ENCODE measurements at regions not wholly inside any gene's neighbourhood (a gene's known extent, or its start where the extent isn't known, plus 50 kb on each side); places are given as distances from the start of the nearest gene placed in this dataset.

GRCh38 chr16:6835516-6835915 lies 497.1 kb upstream of the RBFOX1 start:
- intact Hi-C loops (cut with micrococcal nuclease) = no loop called here

More at GRCh38 chr16:6835516-6835915, 497.1 kb upstream of the RBFOX1 start:
- no peaks in the 10 kb centered on the region for H3K4me1 ChIP-seq (ENCODE audit: control insufficient read depth, insufficient read depth, low read length)
- H3K4me2 ChIP-seq (ENCODE audit: low read depth, low read length) = no peak overlapping the region
- H3K27me3 ChIP-seq (ENCODE audit: control insufficient read depth, insufficient read depth, low read length) = no peaks in the 10 kb centered on the region
- H3K9ac ChIP-seq (ENCODE audit: low read depth, low read length) = no peak overlapping the region
- ATAC-seq (ENCODE audit: low read depth) (no peak), DNase-seq (no peak)
- no peak overlapping the region for H3K4ac ChIP-seq (ENCODE audit: low read depth, low read length)
- H2AFZ ChIP-seq (replicated peaks; ENCODE audit: low read length, poor library complexity) = no peak overlapping the region
- WGBS, 2 experiments (ENCODE audit: extremely low coverage in 2 of 2, insufficient read length in 1 of 2) = no CpG with 5 or more reads among the region's 2 CpGs
- no peak overlapping the region for H3K23ac ChIP-seq (ENCODE audit: low read depth, low read length)
- H4K8ac ChIP-seq (ENCODE audit: low read depth in 2 of 2, low read length in 2 of 2) = no peak overlapping the region
- H2BK5ac ChIP-seq (ENCODE audit: low read depth, low read length, poor library complexity, severe bottlenecking) = no peak overlapping the region
- H4K5ac ChIP-seq (ENCODE audit: low read depth, low read length) = no peak overlapping the region
- H2BK15ac ChIP-seq (ENCODE audit: low read depth, low read length) = no peak overlapping the region
- H3K14ac ChIP-seq (replicated peaks; ENCODE audit: low read depth, low read length) = no peak overlapping the region
- no peak overlapping the region for H2BK20ac ChIP-seq (ENCODE audit: low read depth, low read length)
- no peak overlapping the region for H4K91ac ChIP-seq (ENCODE audit: insufficient read depth, low read depth, low read length)
- no peaks in the 10 kb centered on the region for H3K79me1 ChIP-seq (ENCODE audit: low read depth in 1 of 2, low read length in 2 of 2)
- H3K4me3 ChIP-seq (ENCODE audit: insufficient read depth, low read depth, low read length) = no peak overlapping the region
- H3K56ac ChIP-seq (ENCODE audit: extremely low read depth, insufficient read depth, low read length) = no peak overlapping the region
- H3K9me3 ChIP-seq (ENCODE audit: control insufficient read depth, insufficient read depth, low read length) = peaks cover 7% of the 10 kb centered on the region; the same call in 1 of the 2 replicates
- H2AK9ac ChIP-seq (replicated peaks; ENCODE audit: low read depth, low read length, poor library complexity) = no peak overlapping the region
- in situ Hi-C loops (cut with MboI; ENCODE audit: low sequenced_read_pairs) (no loop called here), dilution Hi-C loops (cut with HindIII; ENCODE audit: low sequenced_read_pairs, unreplicated experiment) (no loop called here)
- H3K18ac ChIP-seq (ENCODE audit: low read depth, low read length) = no peak overlapping the region
- no peak overlapping the region for H3K27ac ChIP-seq (ENCODE audit: insufficient read depth, low read length)
- no peaks in the 10 kb centered on the region for H3K36me3 ChIP-seq (ENCODE audit: control insufficient read depth, insufficient read depth, low read length)
- no peak overlapping the region for H2BK120ac ChIP-seq (ENCODE audit: low read depth, low read length)
- CTCF ChIA-PET = no interaction called here
- H3K9me1 ChIP-seq (ENCODE audit: insufficient read depth, low read length) = no peaks in the 10 kb centered on the region
- POLR2A ChIA-PET (ENCODE audit: unreplicated experiment) = no interaction called here
- H4K20me1 ChIP-seq (ENCODE audit: insufficient read depth, low read length) = no peaks in the 10 kb centered on the region
- no TSS peak for BruUV-seq (replicated peaks)
- no peak for TF ChIP-seq RAD21 (IDR thresholded peaks at IDR 0.05; ENCODE audit: low read length)
- no peak for TF ChIP-seq CEBPB (IDR thresholded peaks at IDR 0.05; ENCODE audit: low read depth, low read length)
- no peak for TF ChIP-seq RFX5 (IDR thresholded peaks at IDR 0.05; ENCODE audit: low read depth, low read length)
- TF ChIP-seq POLR2A (IDR thresholded peaks at IDR 0.05; ENCODE audit: low read depth, low read length) = no peak
- no peak for TF ChIP-seq CTCF (conservative IDR thresholded peaks at IDR 0.05; ENCODE audit: low read depth, low read length)
- TF ChIP-seq RCOR1 (IDR thresholded peaks at IDR 0.05; ENCODE audit: insufficient replicate concordance, low read length) = no peak
- no peak for TF ChIP-seq SMC3 (IDR thresholded peaks at IDR 0.05; ENCODE audit: low read depth, low read length)
- TF ChIP-seq FOS (IDR thresholded peaks at IDR 0.05; ENCODE audit: low read depth, low read length) = no peak
- TF ChIP-seq NFE2L2 (IDR thresholded peaks at IDR 0.05; ENCODE audit: low read depth, low read length) = no peak
- no peak for TF ChIP-seq USF2 (IDR thresholded peaks at IDR 0.05; ENCODE audit: low read depth, low read length)
- TF ChIP-seq CHD1 (IDR thresholded peaks at IDR 0.05; ENCODE audit: low read depth, low read length) = no peak
- TF ChIP-seq MXI1 (IDR thresholded peaks at IDR 0.05; ENCODE audit: borderline replicate concordance, low read depth, low read length) = no peak
- no peak for TF ChIP-seq MAZ (IDR thresholded peaks at IDR 0.05; ENCODE audit: borderline replicate concordance, low read depth, low read length)
- no peak for TF ChIP-seq ELK1 (IDR thresholded peaks at IDR 0.05; ENCODE audit: borderline replicate concordance, low read depth, low read length)
- TF ChIP-seq BHLHE40 (IDR thresholded peaks at IDR 0.05; ENCODE audit: low read depth, low read length) = no peak
- no peak for TF ChIP-seq MAFK (IDR thresholded peaks at IDR 0.05; ENCODE audit: low read depth, low read length)
- no peak overlapping the region for H2AK5ac ChIP-seq (ENCODE audit: low read depth, low read length)
